KOPT-K1 (cell line): ENCODE measurements at regions not wholly inside any gene's neighbourhood (a gene's known extent, or its start where the extent isn't known, plus 50 kb on each side); places are given as distances from the start of the nearest gene placed in this dataset.

Source experiments
- H3K27ac ChIP-seq: fragments of 200-600 bp; sonication (generic); 2 replicates; pipeline ENCODE4 v1.5.1; 2016; ENCODE audit warnings: antibody characterized with exemption, mild to moderate bottlenecking, low read depth, low read length; ENCODE audit not compliant: poor library complexity, severe bottlenecking
- H3K36me3 ChIP-seq: fragments of 200-600 bp; sonication (generic); 2 replicates; pipeline ENCODE4 v1.5.1; 2017; ENCODE audit warnings: antibody characterized with exemption, mild to moderate bottlenecking, low read length, moderate library complexity; ENCODE audit not compliant: insufficient read depth
- H3K9me3 ChIP-seq: fragments of 200-600 bp; sonication (generic); 2 replicates; pipeline ENCODE4 v1.5.1; 2017; ENCODE audit warnings: antibody characterized with exemption, low read length, mild to moderate bottlenecking; ENCODE audit not compliant: insufficient read depth, poor library complexity, severe bottlenecking

DNA sequence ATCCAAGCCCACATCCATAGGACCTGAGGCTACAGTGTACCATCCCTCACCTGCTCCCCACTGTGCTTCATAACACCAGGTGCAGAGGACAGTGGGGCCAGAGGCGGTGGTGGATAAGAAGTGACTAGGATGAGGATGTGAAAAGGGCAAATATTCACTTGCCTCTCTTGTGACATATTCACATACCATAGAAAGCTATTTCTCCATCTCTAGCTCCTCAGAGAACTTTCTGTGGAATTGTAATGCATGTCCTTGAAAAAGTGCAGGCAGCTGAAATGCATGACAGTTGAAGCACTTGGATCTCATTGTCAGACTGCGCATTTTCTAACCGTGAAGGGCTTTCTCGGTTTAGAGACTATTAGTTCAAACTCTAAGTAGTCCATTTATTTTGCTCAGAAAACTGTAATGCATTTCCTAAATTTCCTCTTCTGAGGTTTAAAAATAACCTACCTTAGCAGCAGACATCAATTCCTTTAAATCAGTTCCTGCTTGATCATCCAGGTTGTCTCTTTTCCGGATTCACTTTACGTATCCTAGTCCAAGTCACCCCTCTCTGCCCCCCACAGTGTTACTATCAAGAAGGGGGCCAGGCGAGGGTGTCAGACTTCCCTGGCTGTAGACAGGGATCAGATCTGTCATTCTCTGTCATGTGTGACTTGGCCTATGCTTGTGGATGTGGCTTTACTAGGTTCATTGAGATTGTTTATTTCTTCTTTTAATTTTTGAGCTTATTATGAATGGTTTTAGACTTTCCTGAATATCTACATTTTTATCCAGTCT, 984.0 kb upstream of the TMEM132C start:
- no peaks in the 10 kb centered on the region for H3K36me3 ChIP-seq
- peaks cover 6% of the 10 kb centered on the region for H3K9me3 ChIP-seq
- H3K27ac ChIP-seq: no peak overlapping the region

DNA sequence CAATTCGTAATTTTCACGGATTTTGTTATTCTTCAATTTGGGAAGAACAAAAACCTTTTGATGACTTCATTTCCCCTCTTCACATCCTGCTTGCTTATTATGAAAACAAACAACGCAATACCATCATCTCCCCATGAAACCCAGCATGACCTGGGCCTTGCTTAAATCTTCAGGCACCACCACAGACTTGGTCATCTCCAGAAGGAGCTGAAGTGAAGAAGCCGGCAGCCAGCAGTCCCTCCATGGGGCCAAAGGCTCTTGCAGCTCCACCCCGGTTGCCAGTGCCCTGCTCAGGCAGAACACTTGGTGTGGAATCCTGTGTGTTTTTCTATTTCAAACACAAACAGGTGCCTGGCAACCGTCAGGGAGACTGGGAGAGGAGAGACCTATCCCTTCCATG, 982.9 kb upstream of the TMEM132C start:
- no peaks in the 10 kb centered on the region for H3K36me3 ChIP-seq
- no peak overlapping the region for H3K27ac ChIP-seq
- H3K9me3 ChIP-seq: peaks cover 6% of the 10 kb centered on the region

DNA sequence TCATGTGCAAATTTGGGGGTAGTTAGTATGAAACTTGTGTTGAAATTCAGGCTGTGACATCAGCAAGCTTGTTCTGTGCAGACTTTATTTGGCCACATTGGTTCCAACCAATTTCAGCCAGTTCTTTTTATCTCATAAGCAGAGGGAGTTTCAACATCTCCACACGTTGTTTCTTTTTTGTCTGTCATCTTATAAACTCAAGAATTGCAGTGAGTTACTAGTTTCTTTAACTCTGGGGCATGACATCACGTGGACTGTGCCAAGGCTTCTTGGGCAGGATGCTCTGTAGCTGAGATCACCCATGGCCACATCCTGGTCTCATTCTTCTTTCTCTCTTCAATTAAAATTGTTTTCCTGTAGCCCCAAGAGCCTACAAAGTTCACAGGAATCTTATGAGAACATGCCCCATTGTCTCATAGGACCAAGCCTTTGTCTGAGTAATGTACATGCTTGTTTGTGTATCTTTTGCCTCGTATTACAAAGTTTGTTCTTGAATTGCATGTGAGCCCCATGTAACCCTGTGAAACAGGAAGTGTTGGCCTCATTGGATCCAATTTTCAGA, 982.0 kb upstream of the TMEM132C start:
- H3K36me3 ChIP-seq: no peaks in the 10 kb centered on the region
- no peak overlapping the region for H3K27ac ChIP-seq
- peaks cover 6% of the 10 kb centered on the region for H3K9me3 ChIP-seq

DNA sequence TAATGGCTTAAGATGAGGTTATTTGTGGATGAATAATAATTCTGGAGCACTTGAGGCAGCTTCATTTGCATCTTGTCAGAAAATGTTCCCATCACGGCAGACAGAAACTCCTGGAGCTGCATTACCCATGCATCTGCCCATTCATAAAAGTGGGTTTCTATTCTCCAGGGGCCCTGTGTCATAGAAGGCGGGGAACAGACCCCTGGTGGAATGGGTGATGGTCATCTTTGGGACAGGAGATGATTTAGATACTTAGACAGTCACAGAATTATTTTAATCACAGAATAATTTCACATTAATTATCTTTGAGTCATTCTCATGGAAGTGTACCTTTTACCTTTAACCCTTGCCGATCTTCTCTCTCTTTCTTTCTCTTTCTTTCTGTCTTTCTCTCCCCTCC, 980.7 kb upstream of the TMEM132C start:
- H3K9me3 ChIP-seq: no peaks in the 10 kb centered on the region
- H3K36me3 ChIP-seq: no peaks in the 10 kb centered on the region
- no peak overlapping the region for H3K27ac ChIP-seq

DNA sequence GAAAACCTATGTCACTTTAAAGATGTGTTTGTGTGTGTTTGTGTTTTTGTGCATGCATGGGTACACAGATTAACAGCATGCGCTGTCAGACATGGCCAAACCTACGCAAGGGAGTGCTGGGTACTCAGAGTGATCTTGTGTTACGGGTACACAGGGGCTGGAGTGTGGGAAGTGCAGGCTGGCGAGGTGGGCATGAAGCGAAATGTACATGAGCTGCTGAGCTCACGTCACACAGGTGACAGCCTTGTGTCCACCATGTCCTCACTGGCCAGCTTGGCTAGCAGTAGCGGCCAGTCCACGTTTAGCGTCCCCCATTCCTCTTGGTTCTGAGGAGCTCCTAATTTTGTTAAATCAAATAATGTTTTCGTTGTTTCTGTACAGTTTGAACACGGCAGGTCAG, 979.7 kb upstream of the TMEM132C start:
- H3K9me3 ChIP-seq: no peaks in the 10 kb centered on the region
- no peak overlapping the region for H3K27ac ChIP-seq
- no peaks in the 10 kb centered on the region for H3K36me3 ChIP-seq

DNA sequence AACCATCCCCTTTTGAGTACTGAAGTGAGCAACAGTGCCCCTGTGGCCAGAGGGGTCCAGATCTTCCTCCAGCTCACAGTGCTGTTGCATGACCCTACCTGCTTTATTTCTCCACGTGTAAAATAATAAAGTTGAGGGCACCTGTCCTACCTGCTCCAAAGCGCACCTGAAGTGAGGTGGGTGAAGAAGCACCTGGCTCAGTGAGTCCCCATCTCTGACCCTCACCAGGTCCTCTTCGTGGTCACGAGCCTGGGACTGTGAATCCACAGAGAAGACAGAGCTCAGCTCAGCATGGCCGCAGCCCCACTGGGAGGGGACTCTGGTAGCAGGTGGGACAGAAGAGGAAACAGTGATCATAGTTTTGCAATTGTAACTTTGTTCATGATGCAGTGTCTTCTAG, 976.7 kb upstream of the TMEM132C start:
- no peaks in the 10 kb centered on the region for H3K36me3 ChIP-seq
- H3K9me3 ChIP-seq: no peaks in the 10 kb centered on the region
- H3K27ac ChIP-seq: no peak overlapping the region

DNA sequence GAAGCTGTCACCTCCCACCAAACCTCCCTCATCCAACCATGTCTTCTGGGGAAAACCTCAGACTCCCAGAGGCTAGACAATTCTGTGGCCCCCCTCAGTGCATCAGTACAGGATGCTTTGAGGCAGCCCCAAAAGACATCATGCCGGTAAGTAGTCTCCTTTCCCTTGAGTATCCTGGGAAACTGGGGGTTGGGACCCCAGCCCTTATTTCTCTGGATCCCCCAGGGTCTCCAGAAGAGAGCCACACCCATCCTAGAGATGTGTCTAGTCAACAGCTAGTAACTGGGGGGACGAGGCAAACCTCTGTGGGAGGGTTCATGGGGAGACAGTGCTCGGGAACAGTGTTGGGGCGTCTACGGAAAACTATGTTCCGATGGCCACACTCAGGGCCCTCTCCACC, 974.2 kb upstream of the TMEM132C start:
- no peaks in the 10 kb centered on the region for H3K9me3 ChIP-seq
- no peaks in the 10 kb centered on the region for H3K36me3 ChIP-seq
- no peak overlapping the region for H3K27ac ChIP-seq

DNA sequence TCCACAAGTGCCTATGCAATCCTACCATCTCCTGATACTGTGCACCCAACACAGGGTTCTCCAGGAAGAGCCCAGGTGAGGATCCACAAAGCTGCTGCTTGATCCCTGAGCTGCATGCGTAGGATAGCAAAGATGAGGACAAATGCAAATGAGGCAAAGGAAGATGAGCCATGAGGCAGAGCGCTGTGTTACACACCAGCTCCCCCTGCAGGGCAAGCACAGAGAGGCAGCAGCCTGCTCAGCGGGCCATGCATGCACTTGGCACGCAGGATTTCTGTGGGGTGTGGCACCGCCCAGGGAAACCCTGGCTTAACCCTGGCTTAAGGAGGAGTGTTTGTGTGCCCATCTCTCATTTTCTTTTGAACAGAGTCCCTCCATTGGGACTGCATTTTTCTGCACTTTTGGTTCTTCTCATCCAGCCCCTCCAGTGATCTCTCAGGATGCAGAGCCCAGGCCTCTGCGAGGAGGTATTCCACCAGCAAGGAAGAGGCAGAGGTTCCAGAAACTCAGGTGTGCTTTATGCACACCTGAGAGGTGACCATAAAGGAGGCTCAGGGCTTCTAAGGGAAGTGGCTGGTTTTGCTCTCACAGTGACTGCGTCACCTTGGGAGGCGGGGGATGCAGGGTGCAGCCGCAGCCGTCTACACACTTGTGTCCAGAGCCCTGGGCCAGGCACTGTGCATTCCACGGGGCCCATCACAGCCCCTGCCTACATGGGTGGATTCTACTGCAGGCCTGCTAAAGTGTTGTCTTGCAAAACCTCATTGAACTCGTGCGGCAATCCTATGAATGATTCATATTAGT, 973.3 kb upstream of the TMEM132C start:
- H3K27ac ChIP-seq: no peak overlapping the region
- H3K36me3 ChIP-seq: no peaks in the 10 kb centered on the region
- H3K9me3 ChIP-seq: no peaks in the 10 kb centered on the region

DNA sequence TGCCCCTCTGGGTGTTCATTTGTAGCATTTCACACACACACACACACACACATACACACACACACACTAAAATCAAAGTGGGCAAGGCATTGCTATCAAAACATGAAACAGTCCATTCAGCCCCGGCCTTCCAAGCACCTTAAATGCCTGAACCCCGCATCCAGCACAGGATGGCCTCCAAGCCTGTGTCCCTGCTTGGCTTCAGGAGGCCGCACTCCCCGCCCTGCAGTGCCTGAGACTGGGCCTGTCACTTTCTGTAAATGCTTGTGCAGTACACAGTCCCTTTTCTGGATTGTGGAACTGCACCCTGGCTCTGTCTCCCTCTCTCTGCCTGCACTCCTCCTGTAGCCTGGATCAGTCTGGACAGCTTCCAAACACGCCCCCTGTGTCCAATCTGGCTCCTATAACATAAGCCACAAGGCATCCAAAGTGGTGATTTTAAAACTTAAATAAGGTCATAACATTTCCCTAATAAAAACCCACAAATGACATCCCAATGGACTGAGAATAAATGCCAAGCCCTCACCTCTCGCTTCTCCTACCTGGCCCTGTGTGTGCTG, 972.2 kb upstream of the TMEM132C start:
- Histone ChIP-seq H3K9me3 (no peaks in the 10 kb centered on the region), H3K36me3 (no peaks in the 10 kb centered on the region), H3K27ac (no peak overlapping the region)

DNA sequence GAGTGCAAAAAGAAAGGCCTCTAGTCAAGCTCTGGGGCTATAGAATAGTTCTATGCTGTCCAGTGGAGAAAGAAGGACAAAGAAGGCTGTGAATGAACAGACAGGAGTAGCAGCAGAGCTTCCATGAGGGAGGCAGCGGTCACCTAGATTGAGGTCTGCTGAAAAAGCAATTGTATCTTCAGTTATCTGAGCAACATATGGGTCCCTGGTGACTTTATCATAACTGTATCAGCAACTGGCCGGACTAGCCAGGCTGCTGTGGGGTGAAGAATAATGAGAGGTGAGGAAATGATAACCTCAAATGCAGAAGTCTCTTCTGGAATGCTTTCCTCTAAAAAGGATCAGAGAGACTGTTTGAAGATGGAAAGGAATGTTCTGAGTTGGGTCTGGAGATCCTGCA, 971.3 kb upstream of the TMEM132C start:
- no peaks in the 10 kb centered on the region for H3K36me3 ChIP-seq
- no peaks in the 10 kb centered on the region for H3K9me3 ChIP-seq
- H3K27ac ChIP-seq: no peak overlapping the region

DNA sequence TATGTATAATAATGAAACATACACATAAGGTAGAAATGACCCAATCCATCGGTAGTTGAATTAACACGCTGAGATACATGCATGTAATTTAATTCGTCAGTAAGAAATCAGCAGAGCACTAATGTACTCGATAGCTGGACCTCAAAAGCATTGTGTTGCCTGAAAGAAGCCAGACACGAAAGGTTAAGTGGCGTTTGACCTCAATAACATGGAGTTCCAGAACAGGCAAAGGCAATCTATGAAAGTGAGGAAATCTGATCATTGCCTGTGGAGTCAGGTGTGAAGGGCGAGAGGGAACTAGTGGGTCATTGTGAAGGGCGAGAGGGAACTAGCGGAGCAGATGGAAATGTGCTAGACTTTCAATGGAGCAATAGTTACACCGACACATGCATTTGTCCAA, 970.4 kb upstream of the TMEM132C start:
- Histone ChIP-seq H3K9me3 (no peaks in the 10 kb centered on the region), H3K36me3 (no peaks in the 10 kb centered on the region), H3K27ac (no peak overlapping the region)

DNA sequence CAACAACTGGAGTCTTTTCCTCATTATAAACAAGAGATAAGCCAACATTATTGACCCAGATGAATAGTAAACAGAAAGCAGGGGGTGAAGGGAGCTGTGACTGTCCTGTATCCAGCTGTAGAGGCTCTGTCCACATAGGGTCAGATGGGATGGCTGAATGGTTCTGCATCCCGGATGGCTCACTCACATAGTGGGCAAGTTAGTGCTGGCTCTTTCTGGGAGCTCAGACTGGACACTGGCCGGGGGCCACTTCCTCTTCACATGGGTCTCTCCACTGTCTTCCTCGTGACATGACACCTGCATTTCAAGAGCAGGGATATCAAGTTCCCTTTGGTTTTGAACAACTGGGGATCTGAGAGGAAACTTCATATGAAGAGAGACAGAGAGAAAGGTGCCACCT, 969.6 kb upstream of the TMEM132C start:
- Histone ChIP-seq H3K9me3 (no peaks in the 10 kb centered on the region), H3K36me3 (no peaks in the 10 kb centered on the region), H3K27ac (no peak overlapping the region)

DNA sequence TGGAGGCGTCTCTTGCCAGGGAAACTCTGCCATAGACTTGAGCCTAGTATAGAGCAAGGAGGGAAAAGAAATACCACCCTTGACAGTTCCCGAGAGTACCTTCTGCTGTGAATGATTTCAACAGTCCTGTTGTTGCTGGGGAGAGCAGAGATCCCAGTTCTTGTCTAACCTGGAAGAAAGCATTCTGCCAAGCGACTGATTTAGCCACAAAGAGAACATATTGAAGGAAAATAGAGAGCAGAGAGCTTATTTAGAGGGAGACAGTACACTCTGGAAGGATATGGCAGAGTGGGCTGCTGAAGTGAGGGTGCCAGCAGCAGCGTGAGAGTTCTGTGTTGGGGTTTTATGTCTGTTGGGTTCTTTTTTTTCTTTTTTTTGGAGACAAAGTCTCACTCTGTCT, 966.9 kb upstream of the TMEM132C start:
- Histone ChIP-seq H3K27ac (no peak overlapping the region), H3K36me3 (no peaks in the 10 kb centered on the region), H3K9me3 (no peaks in the 10 kb centered on the region)

DNA sequence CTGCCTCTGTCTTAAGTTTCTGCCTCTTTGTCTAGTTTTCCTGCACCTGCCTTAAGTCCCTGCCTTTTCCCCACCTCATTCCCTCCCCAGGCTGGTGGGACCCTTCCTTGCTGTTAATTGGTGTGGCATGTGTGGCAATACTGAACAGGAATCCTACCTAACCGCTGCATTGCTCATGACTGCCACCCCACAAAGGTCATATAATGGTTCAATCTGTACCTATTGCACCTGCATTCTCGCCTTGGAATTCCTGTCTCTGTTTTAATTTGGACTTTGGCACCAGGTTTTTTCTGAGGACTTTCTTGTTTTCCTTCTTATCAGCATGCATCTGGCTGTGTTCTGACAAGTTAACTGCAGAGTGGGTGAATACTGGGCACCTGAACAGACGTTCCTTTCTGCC, 966.2 kb upstream of the TMEM132C start:
- H3K36me3 ChIP-seq: no peaks in the 10 kb centered on the region
- no peaks in the 10 kb centered on the region for H3K9me3 ChIP-seq
- no peak overlapping the region for H3K27ac ChIP-seq

DNA sequence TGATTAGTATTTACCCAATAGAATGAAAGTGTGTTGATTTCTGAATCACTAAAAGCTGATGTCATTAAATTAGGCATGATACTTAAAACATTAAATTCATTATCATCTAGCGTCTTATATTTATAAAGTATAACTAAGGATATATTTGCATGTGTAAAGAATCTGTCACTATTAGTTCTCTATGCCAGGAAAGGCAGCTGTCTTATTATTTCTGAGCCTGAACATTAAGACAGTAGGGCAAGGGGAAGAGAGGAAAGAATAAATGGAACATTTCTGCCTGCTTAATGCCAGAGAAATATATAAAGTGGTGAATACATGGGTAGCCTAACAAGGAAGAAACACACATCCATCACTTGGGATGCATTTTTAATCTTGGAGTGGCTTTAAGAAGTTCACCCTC, 965.1 kb upstream of the TMEM132C start:
- no peaks in the 10 kb centered on the region for H3K9me3 ChIP-seq
- H3K36me3 ChIP-seq: no peaks in the 10 kb centered on the region
- H3K27ac ChIP-seq: no peak overlapping the region
